Fibroblast of the aortic adventitia (primary cell): ENCODE measurements at regions not wholly inside any gene's neighbourhood (a gene's known extent, or its start where the extent isn't known, plus 50 kb on each side); places are given as distances from the start of the nearest gene placed in this dataset.
A peak's percentile ranks its signal among the peaks of the same experiment; 100 is the strongest.

ENCODE experiments used
- DNase-seq: peaks from one replicate; pipeline ENCODE4 v3.0.0-alpha.2; 2010; ENCODE audit warnings: low read depth
- H3K4me3 ChIP-seq: 2 replicates; pipeline ENCODE4 v1.5.1; 2011; ENCODE audit warnings: low read depth, mild to moderate bottlenecking, control low read depth, low read length, moderate library complexity
- TF ChIP-seq, protein P1 (sequence below): IDR thresholded peaks from 2 replicates; pipeline ENCODE4 v1.5.1; 2011; ENCODE audit warnings: mild to moderate bottlenecking, low read length, control low read depth, inconsistent platforms; ENCODE audit not compliant: insufficient read depth

DNA sequence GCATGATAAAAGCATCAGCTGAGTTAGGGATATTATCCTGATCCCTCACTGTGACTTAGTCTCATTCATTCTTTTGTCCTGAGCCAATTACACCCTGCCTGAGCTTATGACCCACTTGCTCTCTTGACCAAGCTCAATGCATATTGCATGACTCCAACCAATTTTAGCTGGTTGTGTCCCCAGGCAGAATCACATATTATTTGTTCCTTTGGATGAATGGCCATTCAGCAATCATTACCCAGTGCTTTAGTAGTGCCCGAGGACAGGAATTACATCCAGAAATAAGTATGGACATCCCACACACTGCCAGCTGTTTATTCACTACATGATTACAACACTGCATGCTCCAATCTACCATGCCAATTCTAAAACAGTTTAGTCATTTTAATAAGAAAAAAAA lies 322.5 kb downstream of the ZBBX start:
- H3K4me3 ChIP-seq, result no peak overlapping the region
- DNase-seq, result no peak
- TF ChIP-seq, protein P1, sequence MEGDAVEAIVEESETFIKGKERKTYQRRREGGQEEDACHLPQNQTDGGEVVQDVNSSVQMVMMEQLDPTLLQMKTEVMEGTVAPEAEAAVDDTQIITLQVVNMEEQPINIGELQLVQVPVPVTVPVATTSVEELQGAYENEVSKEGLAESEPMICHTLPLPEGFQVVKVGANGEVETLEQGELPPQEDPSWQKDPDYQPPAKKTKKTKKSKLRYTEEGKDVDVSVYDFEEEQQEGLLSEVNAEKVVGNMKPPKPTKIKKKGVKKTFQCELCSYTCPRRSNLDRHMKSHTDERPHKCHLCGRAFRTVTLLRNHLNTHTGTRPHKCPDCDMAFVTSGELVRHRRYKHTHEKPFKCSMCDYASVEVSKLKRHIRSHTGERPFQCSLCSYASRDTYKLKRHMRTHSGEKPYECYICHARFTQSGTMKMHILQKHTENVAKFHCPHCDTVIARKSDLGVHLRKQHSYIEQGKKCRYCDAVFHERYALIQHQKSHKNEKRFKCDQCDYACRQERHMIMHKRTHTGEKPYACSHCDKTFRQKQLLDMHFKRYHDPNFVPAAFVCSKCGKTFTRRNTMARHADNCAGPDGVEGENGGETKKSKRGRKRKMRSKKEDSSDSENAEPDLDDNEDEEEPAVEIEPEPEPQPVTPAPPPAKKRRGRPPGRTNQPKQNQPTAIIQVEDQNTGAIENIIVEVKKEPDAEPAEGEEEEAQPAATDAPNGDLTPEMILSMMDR, result no peak

DNA sequence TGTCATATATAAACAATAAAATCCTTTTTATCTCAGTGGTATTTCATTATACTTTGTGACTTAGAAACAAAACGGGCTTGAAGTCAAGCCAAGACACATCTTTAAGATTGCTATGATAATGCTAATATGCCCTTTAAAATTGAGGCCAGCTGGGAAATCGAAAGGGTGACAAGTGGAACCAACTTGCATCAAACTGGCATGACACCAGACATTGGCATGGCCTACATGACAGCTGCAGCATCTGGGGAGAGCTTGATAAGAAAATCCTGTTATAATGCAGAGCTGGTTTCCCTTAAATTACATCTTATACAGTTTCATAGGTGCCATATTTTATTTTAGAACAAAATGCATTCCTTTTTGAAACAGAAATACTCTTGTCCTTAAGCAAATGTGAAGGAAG lies 325.2 kb downstream of the ZBBX start:
- no peak overlapping the region for H3K4me3 ChIP-seq
- no peak for DNase-seq
- TF ChIP-seq, protein P1, result no peak

DNA sequence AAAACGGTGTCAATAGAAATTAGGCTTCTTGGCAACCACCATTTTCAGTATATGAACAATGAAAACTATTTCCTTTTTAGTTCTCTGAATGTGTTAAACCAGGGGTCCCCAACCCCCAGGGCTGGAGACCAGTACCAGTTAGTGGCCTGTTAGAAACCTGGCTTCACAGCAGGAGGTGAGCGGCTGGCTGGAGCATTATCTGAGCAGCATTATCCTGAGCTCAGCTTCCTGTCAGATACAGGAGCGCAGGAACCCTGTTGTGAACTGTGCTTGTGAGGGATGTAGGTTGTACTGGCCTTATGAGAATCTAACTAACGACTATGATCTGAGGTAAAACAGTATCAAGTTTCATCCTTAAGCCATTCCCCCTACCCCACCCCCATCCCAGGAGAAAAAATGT lies 328.7 kb downstream of the ZBBX start:
- H3K4me3 ChIP-seq, result no peak overlapping the region
- TF ChIP-seq, protein P1, result no peak
- no peak for DNase-seq

DNA sequence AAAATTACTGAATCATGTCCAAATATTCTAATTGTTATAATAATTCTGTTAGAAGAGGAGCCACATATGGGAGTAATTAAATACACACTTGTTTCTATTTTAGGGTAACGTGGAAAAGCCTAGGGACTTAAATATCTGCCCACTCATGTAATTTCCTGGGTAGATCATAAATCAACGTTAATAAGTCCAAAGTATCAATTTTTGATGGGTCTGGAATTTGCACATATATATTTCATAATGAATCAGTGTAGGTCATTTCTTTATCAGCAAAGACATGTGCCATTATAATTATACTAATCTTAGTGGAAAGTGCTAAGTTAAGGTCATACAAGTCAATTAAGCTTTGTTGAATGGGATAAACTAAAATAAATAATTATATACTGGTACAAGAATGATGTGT lies 346.2 kb downstream of the ZBBX start:
- TF ChIP-seq, protein P1, result no peak
- no peak for DNase-seq
- H3K4me3 ChIP-seq, result no peak overlapping the region

DNA sequence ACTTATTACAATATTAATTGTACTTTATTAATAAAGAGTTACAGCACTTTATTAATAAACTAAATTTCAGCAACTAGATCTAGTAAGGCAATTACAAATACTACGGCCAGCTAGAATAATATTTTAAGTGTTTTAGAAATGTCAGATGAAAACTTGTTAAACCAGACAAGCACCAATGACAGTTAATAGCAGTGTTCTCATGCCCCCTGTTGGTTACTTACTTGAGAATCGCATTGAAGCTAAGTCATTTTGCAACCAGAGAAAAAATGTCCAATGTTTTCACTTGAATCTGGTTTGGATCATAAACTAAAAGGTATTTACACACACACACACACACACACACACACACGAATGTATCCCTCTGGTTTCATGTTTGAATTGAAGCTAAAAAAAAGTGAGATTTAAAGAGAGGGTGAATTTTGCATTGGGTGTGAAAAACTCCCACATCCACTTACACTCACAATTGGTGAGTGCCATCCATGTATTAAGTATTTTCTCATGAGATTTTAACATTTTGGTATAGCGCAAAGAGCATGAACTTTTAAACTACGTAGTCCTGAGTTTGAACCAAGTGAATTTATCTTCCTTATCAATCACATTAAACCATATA lies 347.7 kb downstream of the ZBBX start:
- DNase-seq, result peak; percentile 45
- H3K4me3 ChIP-seq, result no peak overlapping the region
- TF ChIP-seq, protein P1, result no peak

DNA sequence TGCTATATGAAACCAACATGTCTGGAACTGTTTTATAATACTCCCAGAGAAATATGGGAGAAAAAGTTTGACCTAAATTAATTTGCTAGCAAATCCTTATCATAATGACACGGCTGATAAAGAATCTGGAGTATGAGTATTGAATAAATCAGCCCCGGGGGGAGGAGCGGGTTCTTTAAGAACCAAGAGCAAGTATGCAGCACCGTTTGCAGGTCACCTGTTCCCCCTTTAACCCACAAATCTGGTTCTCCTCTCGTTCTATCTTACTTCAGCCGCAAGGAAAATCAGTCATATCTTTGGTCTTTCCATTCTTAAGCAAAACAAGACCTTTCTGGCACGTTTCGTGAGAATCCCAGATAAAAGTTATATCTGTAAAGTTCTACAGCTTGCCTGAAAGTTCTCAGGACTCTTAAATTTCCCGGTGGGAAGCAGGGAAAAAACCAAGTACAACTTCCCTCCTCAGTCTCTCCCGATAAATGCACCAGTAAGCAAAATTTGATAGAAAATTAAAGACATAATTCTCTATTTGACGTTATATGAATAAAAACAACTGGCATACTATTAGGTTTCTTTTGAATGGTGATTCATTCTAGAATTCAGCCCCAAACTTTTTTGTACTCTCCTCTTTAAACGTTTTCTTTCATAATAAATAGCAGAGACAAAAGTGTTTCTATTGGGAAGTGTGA lies 348.6 kb downstream of the ZBBX start:
- TF ChIP-seq, protein P1, result no peak
- DNase-seq, result no peak
- no peak overlapping the region for H3K4me3 ChIP-seq
